ENCODE measurements at regions not wholly inside any gene's neighbourhood (a gene's known extent, or its start where the extent isn't known, plus 50 kb on each side); places are given as distances from the start of the nearest gene placed in this dataset.

DNA sequence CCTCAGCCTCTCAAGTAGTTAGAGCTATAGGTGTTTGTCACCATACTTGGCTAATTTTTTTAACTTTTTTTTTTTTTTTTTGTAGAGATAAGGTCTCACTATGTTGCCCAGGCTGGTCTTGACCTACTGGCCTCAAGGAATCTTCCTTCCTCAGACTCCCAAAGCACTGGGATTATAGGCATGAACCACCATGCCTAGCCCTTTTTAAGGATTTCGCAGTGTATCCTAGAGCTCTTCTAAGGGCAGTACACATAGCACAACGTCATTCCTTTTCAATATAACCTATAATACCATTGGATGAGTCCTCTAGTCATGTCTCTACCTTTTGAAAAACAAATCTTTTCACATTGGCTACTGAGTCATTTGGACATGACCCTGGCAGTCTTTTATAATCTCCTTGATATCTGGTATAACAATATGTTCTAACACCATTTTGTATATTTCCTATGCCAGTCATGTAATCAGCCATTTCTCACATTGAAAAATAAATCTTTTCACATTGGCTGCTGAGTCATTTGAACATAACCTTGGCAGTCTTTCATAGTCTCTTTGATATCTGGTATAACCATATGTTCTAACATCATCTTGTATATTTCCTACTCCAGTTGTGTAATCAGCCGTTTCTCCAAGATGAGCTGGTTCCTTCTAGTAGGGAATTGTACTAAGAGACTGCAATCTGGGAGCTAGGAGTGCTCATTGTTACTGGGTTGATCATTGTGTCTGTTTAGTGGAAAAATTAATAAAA is 944.7 kb downstream of the MCTP2 start:
- no peak overlapping the region for H3K4me3 ChIP-seq (ENCODE audit: severe bottlenecking)
- no peaks in the 10 kb centered on the region for H3K27me3 ChIP-seq (ENCODE audit: insufficient read depth, poor library complexity, severe bottlenecking)
- no peaks in the 10 kb centered on the region for H3K4me1 ChIP-seq (ENCODE audit: insufficient read depth, poor library complexity, severe bottlenecking)
- ATAC-seq (ENCODE audit: low read depth) (peak; percentile 84), DNase-seq (ENCODE audit: low spot score) (no peak)
- TF ChIP-seq, protein P1, sequence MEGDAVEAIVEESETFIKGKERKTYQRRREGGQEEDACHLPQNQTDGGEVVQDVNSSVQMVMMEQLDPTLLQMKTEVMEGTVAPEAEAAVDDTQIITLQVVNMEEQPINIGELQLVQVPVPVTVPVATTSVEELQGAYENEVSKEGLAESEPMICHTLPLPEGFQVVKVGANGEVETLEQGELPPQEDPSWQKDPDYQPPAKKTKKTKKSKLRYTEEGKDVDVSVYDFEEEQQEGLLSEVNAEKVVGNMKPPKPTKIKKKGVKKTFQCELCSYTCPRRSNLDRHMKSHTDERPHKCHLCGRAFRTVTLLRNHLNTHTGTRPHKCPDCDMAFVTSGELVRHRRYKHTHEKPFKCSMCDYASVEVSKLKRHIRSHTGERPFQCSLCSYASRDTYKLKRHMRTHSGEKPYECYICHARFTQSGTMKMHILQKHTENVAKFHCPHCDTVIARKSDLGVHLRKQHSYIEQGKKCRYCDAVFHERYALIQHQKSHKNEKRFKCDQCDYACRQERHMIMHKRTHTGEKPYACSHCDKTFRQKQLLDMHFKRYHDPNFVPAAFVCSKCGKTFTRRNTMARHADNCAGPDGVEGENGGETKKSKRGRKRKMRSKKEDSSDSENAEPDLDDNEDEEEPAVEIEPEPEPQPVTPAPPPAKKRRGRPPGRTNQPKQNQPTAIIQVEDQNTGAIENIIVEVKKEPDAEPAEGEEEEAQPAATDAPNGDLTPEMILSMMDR (IDR thresholded peaks at IDR 0.05; ENCODE audit: poor library complexity, severe bottlenecking), result no peak
- peaks cover 7% of the 10 kb centered on the region for H3K9me3 ChIP-seq (ENCODE audit: severe bottlenecking)
- no peak overlapping the region for H3K27ac ChIP-seq (ENCODE audit: poor library complexity, severe bottlenecking)
- H3K36me3 ChIP-seq (ENCODE audit: low read depth), result no peaks in the 10 kb centered on the region

DNA sequence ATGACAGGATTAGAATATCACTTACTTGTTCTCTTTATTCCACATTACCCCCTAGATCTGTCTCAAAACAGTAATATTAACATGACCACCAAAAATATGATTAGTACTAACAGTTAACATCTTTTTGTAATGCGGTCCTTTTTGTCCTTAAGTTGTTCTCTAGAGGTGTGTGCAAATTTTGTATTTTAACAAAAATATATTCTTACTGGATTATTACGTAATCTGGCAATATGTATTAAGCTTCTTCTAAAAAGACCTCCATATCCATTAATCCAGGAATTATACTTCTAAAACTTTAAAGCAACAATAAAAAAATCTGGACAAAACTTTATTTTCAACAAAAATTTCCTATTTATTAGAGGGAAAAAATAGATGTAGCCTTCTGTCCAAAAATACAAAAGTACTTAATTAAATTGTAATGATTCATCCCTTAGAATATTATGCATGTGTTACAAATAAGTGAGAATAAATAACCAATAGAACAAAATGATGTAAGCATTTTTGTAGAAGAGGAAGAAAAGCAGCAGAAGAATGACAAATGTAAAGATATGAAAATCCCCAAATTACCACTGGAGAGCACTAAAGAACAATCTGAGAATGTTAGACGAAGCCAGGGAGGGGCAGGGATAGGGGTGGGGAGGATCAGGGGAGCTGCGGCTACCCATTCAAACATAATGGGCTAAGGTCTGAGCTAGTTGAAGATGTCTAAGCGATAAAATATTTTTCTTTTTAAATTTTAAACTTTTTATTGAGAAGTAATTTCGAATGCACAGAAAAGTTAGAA is 945.6 kb downstream of the MCTP2 start:
- Histone ChIP-seq H3K4me3 (ENCODE audit: severe bottlenecking) (no peak overlapping the region), H3K27ac (ENCODE audit: poor library complexity, severe bottlenecking) (no peak overlapping the region), H3K27me3 (ENCODE audit: insufficient read depth, poor library complexity, severe bottlenecking) (no peaks in the 10 kb centered on the region), H3K9me3 (ENCODE audit: severe bottlenecking) (peaks cover 7% of the 10 kb centered on the region), H3K36me3 (ENCODE audit: low read depth) (no peaks in the 10 kb centered on the region), H3K4me1 (ENCODE audit: insufficient read depth, poor library complexity, severe bottlenecking) (no peaks in the 10 kb centered on the region)
- DNase-seq (ENCODE audit: low spot score), result no peak
- TF ChIP-seq, protein P1 (IDR thresholded peaks at IDR 0.05; ENCODE audit: poor library complexity, severe bottlenecking), result peak; percentile 47
- no peak for ATAC-seq (ENCODE audit: low read depth)

DNA sequence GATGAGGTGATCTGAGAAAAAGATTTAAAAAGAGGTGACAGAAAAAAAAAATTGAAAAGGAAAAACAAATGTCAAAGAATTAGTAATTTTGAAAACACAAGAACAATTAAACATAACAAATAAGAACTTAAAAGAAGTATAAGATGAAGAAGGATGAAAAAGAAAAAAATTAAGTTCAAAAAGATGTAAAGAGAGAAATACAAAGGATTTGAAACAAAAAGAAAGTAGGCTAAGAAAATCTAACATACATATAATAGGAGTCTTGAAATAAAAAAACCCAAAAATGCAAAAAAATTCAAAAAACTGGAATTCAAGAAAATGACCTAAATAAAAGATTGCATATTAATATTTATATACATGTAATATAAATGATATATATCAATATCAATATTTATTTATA is 949.2 kb downstream of the MCTP2 start:
- DNase-seq (ENCODE audit: low spot score) (no peak), ATAC-seq (ENCODE audit: low read depth) (no peak)
- TF ChIP-seq, protein P1 (IDR thresholded peaks at IDR 0.05; ENCODE audit: poor library complexity, severe bottlenecking), result no peak
- Histone ChIP-seq H3K4me1 (ENCODE audit: insufficient read depth, poor library complexity, severe bottlenecking) (no peaks in the 10 kb centered on the region), H3K9me3 (ENCODE audit: severe bottlenecking) (peaks cover 7% of the 10 kb centered on the region), H3K27ac (ENCODE audit: poor library complexity, severe bottlenecking) (no peak overlapping the region), H3K36me3 (ENCODE audit: low read depth) (no peaks in the 10 kb centered on the region), H3K4me3 (ENCODE audit: severe bottlenecking) (no peak overlapping the region), H3K27me3 (ENCODE audit: insufficient read depth, poor library complexity, severe bottlenecking) (no peaks in the 10 kb centered on the region)

DNA sequence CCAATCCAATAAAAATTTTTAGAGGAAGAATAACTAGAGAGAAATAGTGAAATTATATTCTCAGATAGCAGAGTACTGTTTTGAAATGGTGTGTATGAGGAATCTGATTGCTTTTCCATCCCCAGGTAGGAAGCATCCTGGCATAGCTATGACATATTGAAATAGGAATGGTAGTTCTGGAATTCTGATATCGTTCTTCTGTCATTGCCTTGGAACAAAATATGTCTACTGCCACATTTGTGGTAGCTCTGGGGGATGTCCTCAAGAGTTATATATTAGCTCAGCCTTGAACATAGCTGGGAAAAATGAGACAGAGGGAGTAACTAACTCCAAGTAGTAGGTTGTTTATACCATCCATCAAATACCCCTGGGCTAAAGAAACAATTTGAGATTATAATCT is 950.7 kb downstream of the MCTP2 start:
- no peak for DNase-seq (ENCODE audit: low spot score)
- H3K27ac ChIP-seq (ENCODE audit: poor library complexity, severe bottlenecking), result no peak overlapping the region
- H3K4me3 ChIP-seq (ENCODE audit: severe bottlenecking), result no peak overlapping the region
- no peaks in the 10 kb centered on the region for H3K4me1 ChIP-seq (ENCODE audit: insufficient read depth, poor library complexity, severe bottlenecking)
- H3K36me3 ChIP-seq (ENCODE audit: low read depth), result no peaks in the 10 kb centered on the region
- TF ChIP-seq, protein P1 (IDR thresholded peaks at IDR 0.05; ENCODE audit: poor library complexity, severe bottlenecking), result no peak
- peaks cover 7% of the 10 kb centered on the region for H3K9me3 ChIP-seq (ENCODE audit: severe bottlenecking)
- no peak for ATAC-seq (ENCODE audit: low read depth)
- H3K27me3 ChIP-seq (ENCODE audit: insufficient read depth, poor library complexity, severe bottlenecking), result no peaks in the 10 kb centered on the region
